Urinary bladder (tissue), 3 donors: ENCODE measurements at regions not wholly inside any gene's neighbourhood (a gene's known extent, or its start where the extent isn't known, plus 50 kb on each side); places are given as distances from the start of the nearest gene placed in this dataset.
"Not testable (repeated sequence)": the region's sequence is repeated elsewhere in the genome, so short reads cannot be mapped to it uniquely, and the experiment has no call there.

ENCODE experiments used
- DNase-seq: peaks from one replicate; pipeline ENCODE4 v3.0.0-alpha.2; 2015; ENCODE audit errors: extremely low spot score
- H3K27ac ChIP-seq: one replicate; pipeline ENCODE4 v1.5.1; 2013; ENCODE audit warnings: low read depth, mild to moderate bottlenecking, moderate library complexity
- H3K36me3 ChIP-seq: one replicate; pipeline ENCODE4 v1.6.1; 2013; ENCODE audit warnings: mild to moderate bottlenecking, moderate library complexity; ENCODE audit not compliant: insufficient read depth
- H3K4me1 ChIP-seq: one replicate; pipeline ENCODE4 v1.6.1; 2013; ENCODE audit warnings: mild to moderate bottlenecking, moderate library complexity; ENCODE audit not compliant: insufficient read depth
- H3K4me3 ChIP-seq: one replicate; pipeline ENCODE4 v1.5.1; 2013; ENCODE audit warnings: low read depth, low read length
- WGBS: extraction: QIAGEN DNeasy Blood & Tissue Kit; methylation state at CpG from one replicate; pipeline ENCODE4 v1.1.7; 2013; 5-methylcytosine and 5-hydroxymethylcytosine counted together
- donor health status: healthy with polysubstance abuse.
- donor health status: healthy.

DNA sequence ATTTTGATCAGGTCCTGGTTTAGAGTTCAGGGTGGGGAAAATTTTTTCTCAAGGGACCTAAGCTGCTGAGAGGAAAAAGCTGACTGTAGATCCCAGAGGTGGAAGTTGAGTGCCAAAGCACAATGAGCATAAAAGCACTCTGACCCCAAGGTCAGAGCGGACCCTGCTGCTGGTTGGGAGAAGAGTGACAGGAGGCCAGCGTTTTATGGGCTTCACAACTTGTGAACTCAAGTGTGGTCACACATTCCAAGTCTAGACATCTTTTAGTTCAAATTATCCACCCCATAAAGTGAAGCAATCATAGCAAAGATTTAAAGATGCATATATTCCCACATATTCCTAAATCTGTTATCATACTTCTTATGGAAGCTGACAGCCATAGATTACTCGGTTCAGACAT, 220.3 kb downstream of the CHIC2 start:
- H3K4me1 ChIP-seq, result no peaks in the 10 kb centered on the region
- WGBS, result 66% methylated on average over 3 of the region's 3 CpGs
- H3K4me3 ChIP-seq, result no peak overlapping the region
- DNase-seq, result no peak
- no peaks in the 10 kb centered on the region for H3K36me3 ChIP-seq
- H3K27ac ChIP-seq, result no peak overlapping the region

GRCh38 chr4:53841711-53842110, 222.7 kb downstream of the CHIC2 start:
- no peak overlapping the region for H3K4me3 ChIP-seq
- no peaks in the 10 kb centered on the region for H3K4me1 ChIP-seq
- no peaks in the 10 kb centered on the region for H3K36me3 ChIP-seq
- no peak for DNase-seq
- WGBS, result 96% methylated on average over 5 of the region's 5 CpGs
- no peak overlapping the region for H3K27ac ChIP-seq

DNA sequence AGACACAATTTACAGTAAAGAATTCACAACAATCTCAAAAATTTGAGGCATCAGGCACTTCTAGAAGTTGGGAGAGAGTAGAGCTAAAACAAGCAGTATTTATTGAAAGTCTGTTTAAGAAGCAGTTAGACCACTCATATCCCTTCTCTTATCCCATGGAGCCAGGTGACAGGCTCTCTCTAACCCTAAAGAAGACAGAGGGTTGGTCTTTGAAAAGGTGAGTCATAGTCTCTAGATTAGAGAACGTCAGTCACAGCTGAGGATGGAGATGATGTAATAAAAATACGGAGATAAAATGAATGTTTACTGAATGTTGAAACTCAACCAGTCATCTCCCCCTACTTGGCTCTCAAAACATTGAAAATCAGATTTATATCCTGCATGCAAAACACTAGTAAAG, 223.8 kb downstream of the CHIC2 start:
- no peak for DNase-seq
- 36% methylated on average over 2 of the region's 2 CpGs for WGBS
- no peak overlapping the region for H3K4me3 ChIP-seq
- no peaks in the 10 kb centered on the region for H3K36me3 ChIP-seq
- no peaks in the 10 kb centered on the region for H3K4me1 ChIP-seq
- H3K27ac ChIP-seq, result no peak overlapping the region

DNA sequence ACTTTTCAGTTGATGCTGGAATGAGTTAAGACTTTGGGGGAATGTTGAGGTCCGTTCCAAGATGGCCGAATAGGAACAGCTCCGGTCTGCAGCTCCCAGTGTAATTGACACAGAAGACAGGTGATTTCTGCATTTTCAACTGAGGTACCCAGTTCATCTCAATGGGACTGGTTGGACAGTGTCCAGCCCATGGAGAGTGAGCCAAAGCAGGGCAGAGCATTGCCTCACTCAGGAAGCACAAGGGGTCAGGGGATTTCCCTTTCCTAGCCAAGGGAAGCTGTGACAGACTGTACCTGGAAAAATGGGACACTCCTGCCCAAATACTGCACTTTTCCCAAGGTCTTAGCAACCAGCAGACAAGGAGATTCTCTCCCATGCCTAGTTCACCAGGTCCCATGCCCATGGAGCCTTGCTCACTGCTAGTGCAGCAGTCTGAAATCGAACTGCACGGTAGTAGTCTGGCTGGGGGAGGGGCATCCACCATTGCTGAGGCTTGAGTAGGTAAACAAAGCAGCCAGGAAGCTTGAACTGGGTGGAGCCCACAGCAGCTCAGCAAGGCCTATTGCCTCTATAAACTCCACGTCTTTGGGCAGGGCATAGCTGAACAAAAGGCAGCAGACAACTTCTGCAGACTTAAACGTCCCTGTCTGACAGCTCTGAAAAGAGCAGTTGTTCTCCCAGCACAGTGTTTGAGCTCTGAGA, 231.0 kb downstream of the CHIC2 start:
- WGBS, result 84% methylated on average over 7 of the region's 7 CpGs
- not testable (repeated sequence) for DNase-seq, H3K4me1 ChIP-seq, H3K27ac ChIP-seq, H3K4me3 ChIP-seq, H3K36me3 ChIP-seq

DNA sequence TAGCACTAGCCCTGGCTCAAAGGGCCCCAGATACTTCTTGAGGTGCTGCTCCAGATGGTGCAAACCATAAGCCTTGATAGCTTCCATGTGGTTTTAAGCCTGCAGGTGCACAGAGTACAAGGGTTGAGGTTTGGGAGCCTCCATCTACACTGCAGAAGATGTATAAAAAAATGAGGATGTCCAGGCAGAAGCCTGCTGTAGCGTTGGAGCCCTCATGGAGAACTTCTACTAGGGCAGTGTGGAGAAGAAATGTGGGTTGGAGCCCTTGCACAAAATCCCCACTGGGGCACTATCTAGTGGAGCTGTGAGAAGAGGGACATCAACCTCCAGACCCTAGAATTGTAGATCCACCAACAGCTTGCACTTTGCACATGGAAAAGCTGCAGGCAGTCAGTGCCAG, 231.9 kb downstream of the CHIC2 start:
- WGBS, result 94% methylated on average over 1 of the region's 1 CpG
- Histone ChIP-seq H3K4me3 (no peak overlapping the region), H3K36me3 (no peaks in the 10 kb centered on the region), H3K27ac (no peak overlapping the region), H3K4me1 (no peaks in the 10 kb centered on the region)
- DNase-seq, result no peak

DNA sequence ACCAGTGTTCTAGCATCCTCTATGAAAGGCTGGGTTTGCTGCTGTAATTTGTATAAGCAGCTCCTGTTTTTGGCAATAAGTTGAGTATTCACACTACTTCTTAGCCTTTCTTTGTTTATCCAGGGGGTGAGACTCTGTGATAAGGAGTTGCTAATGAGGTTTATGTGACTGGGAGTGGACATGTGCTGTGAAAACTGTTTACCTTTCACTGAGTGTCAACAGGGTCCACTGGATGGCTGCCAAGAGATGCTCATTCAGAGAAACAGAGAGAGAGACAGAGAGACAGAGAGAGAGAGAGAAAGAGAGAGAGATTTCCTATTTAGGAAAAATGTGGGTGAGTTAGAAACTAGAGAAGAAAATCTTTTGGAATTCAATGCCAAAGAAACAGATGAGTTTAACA, 233.9 kb downstream of the CHIC2 start:
- Histone ChIP-seq H3K27ac (no peak overlapping the region), H3K4me1 (no peaks in the 10 kb centered on the region), H3K4me3 (no peak overlapping the region), H3K36me3 (no peaks in the 10 kb centered on the region)
- DNase-seq, result no peak

- Histone ChIP-seq H3K4me1 (no peaks in the 10 kb centered on the region), H3K4me3 (no peak overlapping the region), H3K27ac (no peak overlapping the region), H3K36me3 (no peaks in the 10 kb centered on the region)
- WGBS, result 43% methylated on average over 8 of the region's 8 CpGs
- no peak for DNase-seq
Measured at GRCh38 chr4:53821179-53821851, 230.0 kb upstream of the LNX1 start.

- H3K27ac ChIP-seq, result no peak overlapping the region
- peak; percentile 11 for DNase-seq
- H3K36me3 ChIP-seq, result no peaks in the 10 kb centered on the region
- no peaks in the 10 kb centered on the region for H3K4me1 ChIP-seq
- WGBS, result 21% methylated on average over 5 of the region's 5 CpGs
- no peak overlapping the region for H3K4me3 ChIP-seq
Measured at GRCh38 chr4:53818104-53818503, 226.8 kb upstream of the LNX1 start.

- DNase-seq, result no peak
- no peaks in the 10 kb centered on the region for H3K4me1 ChIP-seq
- no peak overlapping the region for H3K4me3 ChIP-seq
- no peaks in the 10 kb centered on the region for H3K36me3 ChIP-seq
- 74% methylated on average over 10 of the region's 10 CpGs for WGBS
- H3K27ac ChIP-seq, result no peak overlapping the region
Measured at GRCh38 chr4:53816561-53816960, 225.3 kb upstream of the LNX1 start.

GRCh38 chr4:53815281-53815680, 224.0 kb upstream of the LNX1 start:
- 82% methylated on average over 3 of the region's 3 CpGs for WGBS
- Histone ChIP-seq H3K36me3 (no peaks in the 10 kb centered on the region), H3K4me3 (no peak overlapping the region), H3K4me1 (no peaks in the 10 kb centered on the region), H3K27ac (no peak overlapping the region)
- DNase-seq, result no peak

GRCh38 chr4:53813998-53814397, 222.7 kb upstream of the LNX1 start:
- H3K27ac ChIP-seq, result no peak overlapping the region
- no peaks in the 10 kb centered on the region for H3K4me1 ChIP-seq
- 95% methylated on average over 4 of the region's 4 CpGs for WGBS
- no peaks in the 10 kb centered on the region for H3K36me3 ChIP-seq
- no peak overlapping the region for H3K4me3 ChIP-seq
- no peak for DNase-seq

DNA sequence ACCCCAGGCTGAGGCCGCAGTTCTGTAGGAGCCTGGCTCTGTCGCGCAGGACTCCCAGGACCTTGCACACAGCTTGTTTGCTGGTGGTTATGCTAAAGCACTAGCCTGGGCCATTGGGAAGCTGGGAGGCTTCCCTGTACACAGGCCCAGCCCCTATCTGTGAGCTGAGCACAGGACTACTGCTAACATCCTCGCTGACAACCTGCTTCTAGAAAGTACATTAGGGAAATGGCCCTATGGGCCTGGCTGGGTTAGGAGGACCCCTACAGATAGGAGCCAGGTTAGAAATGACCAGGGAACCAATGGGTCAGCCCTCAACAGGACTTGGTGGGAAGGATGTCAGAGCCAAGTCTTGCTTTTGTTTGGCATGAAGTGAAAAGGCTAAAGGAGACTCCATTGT, 219.4 kb upstream of the LNX1 start:
- WGBS, result over 99% methylated on average over 4 of the region's 4 CpGs
- Histone ChIP-seq H3K4me1 (no peaks in the 10 kb centered on the region), H3K36me3 (no peaks in the 10 kb centered on the region), H3K27ac (no peak overlapping the region), H3K4me3 (no peak overlapping the region)
- no peak for DNase-seq

DNA sequence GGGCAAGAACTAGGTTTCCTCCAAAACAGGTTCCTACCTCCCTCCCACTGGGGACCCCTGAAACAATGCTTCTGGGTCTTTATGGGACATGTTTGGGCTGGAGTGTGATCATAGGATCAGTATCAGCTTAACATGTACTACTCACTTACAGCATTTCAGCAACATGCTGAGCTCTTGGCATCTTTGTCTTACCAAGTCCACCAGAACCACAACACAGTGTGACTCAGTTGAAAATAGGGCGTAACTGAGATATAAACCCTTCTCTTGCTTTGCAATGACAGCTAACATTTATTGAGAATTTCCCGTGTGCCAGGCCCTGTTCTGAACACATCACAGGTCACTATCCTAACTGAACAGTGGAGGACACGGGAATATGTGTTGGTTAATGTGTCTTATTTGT, 218.5 kb upstream of the LNX1 start:
- Histone ChIP-seq H3K4me3 (no peak overlapping the region), H3K27ac (no peak overlapping the region), H3K36me3 (no peaks in the 10 kb centered on the region), H3K4me1 (no peaks in the 10 kb centered on the region)
- WGBS, result 89% methylated on average over 3 of the region's 3 CpGs
- DNase-seq, result no peak

DNA sequence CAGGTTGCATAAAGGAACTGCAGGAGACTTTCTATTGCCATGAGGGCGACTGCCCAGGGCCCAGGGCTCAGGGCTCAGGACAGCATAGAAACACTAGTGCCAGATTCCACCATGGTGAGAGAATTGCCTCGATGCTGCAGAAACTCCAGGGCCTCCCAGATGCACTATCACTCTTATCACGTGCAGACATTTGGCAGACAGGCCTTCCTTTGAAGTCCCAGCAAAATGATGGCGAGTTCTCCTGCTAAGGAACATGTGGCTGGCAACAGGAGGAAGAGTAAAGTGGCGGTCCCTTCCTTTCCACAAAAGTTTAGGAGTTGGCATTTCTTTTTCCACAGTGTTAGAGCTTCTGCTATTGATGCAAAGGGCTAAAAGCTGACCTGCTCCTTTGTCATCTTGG, 214.0 kb upstream of the LNX1 start:
- WGBS, result 66% methylated on average over 5 of the region's 5 CpGs
- no peaks in the 10 kb centered on the region for H3K4me1 ChIP-seq
- no peaks in the 10 kb centered on the region for H3K36me3 ChIP-seq
- no peak for DNase-seq
- H3K27ac ChIP-seq, result no peak overlapping the region
- no peak overlapping the region for H3K4me3 ChIP-seq
